Stimulated activated CD4-positive, alpha-beta T cell treated with anti-CD3 and anti-CD28 coated beads, Interleukin-2, amount 100 ng/mL, for 24 hours (primary cell): ENCODE measurements at regions not wholly inside any gene's neighbourhood (a gene's known extent, or its start where the extent isn't known, plus 50 kb on each side); places are given as distances from the start of the nearest gene placed in this dataset.
"Not testable (repeated sequence)": the region's sequence is repeated elsewhere in the genome, so short reads cannot be mapped to it uniquely, and the experiment has no call there.

ENCODE experiments used
- DNase-seq, 2 donors: peaks; one replicate each; pipeline ENCODE4 v3.0.0-alpha.2; 2020

GRCh38 chr3:174336784-174337183 is 522.4 kb upstream of the NAALADL2 start:
- DNase-seq: no peak

- no peak for DNase-seq
Measured at GRCh38 chr3:174337227-174337626, 521.9 kb upstream of the NAALADL2 start.

DNA sequence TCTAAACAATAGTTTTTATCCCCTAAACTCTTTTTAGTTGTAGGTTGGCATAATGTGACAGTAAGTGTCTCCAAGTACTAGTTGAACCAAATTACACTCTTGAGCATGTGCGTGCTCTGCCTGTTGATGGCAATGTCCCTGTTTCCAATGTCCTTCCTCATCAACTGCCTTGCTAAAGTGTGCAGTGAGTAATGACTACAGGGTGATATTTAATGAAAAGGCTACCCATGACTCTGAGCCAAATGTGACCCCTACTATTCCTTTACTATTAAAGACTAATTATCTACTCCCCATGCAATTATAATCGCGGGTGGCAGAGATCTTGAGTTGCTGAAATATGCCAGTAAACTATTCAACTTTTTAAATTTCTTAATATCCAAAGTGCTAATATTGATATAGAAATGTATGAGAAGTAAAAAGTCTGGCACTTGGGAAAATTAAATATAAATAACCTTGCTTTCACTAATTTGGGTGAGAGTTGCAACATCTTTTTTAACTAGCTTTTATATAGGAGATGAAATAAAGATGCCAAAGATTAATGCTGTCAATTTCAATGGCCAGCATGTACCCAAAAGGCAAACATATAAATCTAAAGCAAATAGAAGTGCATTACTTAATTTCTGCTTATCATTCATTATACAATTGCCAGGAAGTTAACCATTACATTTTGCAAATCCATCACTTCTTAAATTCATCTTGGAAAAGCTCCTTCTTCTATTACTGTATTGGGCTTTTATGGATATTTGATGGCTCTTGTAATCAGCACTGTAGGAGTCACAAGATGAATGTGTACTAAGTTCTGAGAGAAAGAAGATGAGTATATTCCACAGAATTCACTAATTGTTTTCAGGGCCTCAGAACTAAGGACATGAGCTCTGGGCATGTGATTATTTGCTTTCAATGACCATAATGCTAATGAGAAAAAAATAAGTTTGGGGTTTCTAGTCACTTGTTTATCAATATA is 518.2 kb upstream of the NAALADL2 start:
- DNase-seq: no peak

DNA sequence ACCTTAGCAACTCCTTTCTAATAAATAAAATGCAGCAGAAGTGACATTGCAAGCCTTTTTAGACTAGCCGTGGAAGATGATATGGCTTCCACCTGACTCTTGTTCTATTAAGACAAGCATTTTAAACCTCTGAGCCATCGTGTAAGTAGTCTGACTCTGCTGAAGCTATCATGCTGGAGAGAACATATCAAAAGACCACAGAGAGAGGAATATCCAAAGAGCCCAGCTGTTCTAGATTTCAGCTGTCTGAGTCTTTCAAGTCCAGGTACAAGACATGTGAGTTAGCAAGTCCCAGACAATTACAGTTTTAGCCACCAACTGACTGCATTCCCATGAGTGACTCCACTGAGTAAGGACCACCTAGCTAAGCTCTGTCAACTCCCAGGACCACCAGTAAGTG is 517.0 kb upstream of the NAALADL2 start:
- DNase-seq: no peak

DNA sequence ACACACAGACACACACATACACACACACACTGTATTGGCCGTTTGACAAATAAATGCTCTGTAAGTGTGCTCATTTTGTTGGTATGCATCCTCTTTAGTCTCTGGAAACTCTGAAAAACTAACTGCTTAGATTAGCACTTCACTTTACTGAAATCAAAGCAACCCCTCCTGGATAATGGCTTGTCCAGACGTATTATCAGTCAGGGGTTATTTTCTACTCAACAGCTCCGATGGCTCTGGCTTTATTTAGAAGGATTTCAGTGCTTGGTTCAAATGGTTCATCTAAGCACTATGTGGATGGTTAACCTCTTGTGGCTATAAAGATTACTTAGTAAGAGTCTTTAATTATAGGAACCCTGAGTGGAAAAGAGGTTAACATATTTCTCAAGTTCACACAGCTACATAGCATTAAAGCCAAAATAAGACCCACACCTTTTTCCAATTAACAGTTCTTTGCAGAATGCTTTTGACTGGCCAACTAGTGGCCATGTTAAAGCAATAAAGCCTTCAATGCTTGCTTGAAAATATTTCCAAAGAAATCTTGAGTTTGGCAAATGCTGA is 516.1 kb upstream of the NAALADL2 start:
- no peak for DNase-seq

DNA sequence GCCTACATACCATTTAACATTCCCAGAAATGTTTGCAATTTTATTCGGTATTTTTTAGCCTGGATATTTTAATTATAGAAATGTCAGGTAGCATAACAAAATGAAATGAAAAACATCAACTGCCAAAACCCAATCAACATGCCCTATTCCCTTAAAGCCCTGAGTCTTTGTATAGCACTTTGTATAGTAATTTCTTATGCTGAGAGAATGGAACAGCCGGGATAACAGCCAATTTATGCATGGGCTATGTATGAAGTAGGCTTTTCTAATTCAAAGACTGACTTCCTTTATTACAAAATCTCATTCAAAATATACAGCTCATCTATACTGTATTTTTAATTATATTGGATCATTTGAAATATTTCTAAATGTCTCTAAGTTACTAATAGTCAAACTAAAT is 513.0 kb upstream of the NAALADL2 start:
- DNase-seq: no peak

GRCh38 chr3:174346571-174346970 is 512.6 kb upstream of the NAALADL2 start:
- DNase-seq: no peak

DNA sequence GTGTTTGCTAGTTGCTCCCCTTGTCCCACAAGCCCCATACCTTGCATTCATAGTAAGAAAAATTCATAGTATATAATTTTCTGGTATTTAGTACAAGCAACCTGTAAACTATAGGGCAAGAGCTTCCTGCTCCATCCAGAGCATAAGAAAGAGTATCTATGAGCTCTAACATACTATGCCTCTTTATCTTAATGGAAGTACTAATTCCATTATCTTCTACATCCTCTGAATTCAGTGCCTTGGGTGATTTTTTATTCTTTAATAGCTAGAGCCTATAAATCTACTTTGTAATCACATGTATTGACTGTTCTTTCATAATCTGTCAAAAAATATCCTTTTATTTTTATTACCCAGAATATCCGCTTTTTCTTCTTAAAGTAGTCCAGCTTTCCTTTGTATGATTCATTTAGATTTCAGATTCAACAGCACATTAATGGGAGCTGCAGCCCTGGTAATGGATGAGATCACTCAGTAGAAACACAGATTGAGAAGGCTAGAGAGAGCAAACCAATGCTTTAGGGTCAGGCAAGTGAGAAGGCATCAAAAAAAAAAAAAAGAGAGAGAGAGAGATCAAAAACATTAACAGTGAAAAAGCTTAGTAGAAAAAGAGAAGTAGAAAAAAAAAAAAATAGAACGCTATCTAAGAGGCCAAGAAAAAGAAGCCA is 511.5 kb upstream of the NAALADL2 start:
- DNase-seq: no peak

- no peak for DNase-seq
Measured at GRCh38 chr3:174352227-174352626, 506.9 kb upstream of the NAALADL2 start.

DNA sequence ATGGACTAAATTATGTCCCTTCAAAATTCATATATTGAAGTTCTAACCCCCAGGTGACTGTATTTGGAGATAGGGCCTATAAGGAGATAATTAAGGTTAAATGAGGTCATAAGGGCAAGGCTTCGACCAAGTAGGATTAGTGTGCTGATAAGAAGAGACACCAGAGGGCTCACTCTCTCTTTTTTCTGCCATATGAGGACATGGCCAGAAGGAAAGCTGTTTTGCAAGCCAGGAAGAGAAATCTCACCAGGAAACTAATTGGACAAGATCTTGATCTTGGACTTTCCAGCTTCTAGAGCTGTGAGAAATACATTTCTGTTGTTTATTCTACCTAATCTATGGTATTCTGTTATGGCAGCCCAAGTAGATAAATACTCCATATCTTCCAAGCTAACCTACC is 503.6 kb upstream of the NAALADL2 start:
- DNase-seq: no peak

DNA sequence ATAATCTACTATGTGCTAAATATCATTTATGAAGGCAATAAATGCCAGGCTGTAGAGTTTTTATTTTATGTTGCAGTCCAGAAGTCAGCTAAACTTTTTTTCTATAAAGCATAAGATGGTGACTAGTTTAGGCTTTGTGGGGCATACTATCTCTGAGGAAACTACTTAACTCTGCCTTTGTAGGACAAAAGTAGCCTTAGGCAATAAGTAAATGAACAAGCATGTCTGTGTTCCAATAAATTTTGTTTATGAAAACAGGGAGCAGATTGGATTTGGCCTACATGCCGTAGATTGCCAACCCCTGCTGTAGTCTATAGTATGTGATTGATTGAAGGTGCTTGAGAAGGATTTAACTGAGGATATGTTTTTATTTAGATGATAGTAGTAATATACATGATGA is 502.5 kb upstream of the NAALADL2 start:
- no peak for DNase-seq

DNA sequence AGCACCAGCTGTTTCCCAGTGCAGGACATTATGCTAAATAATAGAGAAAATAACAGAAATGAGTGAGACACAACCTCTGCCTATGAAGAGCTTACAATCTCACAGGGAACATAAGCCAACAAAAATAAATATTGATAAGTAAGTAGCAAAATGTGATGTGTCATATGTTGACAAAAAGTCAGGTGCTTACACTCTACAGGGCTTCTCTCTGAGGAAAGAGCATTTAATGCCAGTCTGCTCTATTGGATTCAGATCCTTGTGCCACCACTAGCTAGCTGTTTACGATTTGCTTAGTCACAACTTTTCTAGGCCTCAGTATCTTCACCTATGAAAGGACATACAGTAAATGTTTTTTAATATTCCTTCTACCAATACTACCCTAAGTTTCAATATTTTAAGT is 500.9 kb upstream of the NAALADL2 start:
- no peak for DNase-seq

GRCh38 chr3:174362556-174362955 is 496.6 kb upstream of the NAALADL2 start:
- DNase-seq: no peak

DNA sequence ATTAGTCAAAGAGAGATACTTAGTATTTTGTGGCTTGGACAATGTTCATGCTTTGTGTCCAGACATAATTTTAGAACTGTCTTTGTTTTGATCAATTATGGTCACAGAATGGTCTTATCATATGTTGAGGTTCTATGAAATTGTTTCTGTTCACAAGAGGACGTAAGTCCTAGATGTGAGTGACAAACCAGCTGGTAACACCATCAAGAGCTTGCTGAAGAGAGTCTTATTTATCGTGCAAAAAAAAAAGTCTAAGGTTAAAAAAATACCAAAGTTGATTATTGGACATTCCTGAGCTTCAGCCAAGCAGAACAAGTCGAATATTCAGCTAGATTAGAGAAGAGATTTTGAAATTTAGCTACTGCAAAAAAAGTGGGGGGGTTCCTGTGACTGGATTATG is 495.9 kb upstream of the NAALADL2 start:
- DNase-seq: no peak

GRCh38 chr3:174365796-174366195 is 493.3 kb upstream of the NAALADL2 start:
- no peak for DNase-seq

- DNase-seq: not testable (repeated sequence)
Measured at GRCh38 chr3:174366904-174367303, 492.2 kb upstream of the NAALADL2 start.

GRCh38 chr3:174376346-174376745 is 482.8 kb upstream of the NAALADL2 start:
- DNase-seq: no peak

- no peak for DNase-seq
Measured at GRCh38 chr3:174377096-174377495, 482.0 kb upstream of the NAALADL2 start.

DNA sequence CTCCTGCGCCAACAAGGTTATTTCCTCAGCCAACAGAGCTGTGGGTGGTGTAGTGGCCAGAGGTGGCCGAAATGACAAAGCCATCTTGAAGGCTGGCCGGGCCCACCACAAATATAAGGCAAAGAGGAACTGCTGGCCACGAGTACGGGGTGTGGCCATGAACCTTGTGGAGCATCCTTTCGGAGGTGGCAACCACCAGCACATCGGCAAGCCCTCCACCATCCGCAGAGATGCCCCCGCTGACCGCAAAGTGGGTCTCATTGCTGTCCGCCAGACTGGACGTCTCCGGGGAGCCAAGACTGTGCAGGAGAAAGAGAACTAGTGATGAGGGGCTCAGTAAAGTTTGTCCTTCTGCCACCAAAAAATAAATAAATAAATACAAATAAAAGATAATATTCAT is 481.4 kb upstream of the NAALADL2 start:
- DNase-seq: no peak

- DNase-seq: no peak
Measured at GRCh38 chr3:174382878-174383277, 476.3 kb upstream of the NAALADL2 start.

DNA sequence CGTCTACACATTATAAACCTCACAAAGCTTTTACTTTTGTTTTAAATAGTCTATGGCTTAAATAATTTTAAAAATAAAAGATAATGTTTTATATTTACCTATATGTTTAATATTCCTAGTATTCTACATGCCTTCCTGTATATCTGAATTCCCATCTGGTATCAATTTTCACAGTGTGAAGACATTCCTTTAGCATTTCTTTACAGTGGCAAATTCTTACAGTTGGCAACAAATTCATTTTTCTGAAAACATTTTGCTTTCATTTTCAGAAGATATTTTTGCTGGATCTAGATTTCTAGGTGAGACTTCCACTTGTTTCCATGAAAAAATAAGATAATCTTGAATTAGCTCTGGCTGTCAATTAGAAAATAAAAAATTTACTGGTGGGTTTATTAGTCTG is 471.4 kb upstream of the NAALADL2 start:
- DNase-seq: no peak

DNA sequence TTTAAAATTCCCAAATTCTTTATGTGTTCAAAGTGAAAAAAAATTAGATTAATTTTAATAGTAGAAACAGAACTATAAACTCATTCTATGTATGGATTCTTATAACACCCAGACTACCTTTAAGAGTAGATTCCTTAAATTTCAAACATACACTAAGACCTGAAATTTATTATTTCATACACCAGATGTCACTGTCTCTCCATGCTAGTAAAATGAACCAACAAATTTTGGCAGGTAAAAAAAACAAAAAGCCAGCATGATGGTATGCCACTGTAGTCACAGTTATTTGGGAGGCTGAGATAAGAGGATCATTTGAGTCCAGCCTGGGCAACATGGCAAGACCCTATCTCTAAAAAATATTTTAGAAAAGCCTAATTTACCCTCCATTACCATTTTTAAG is 461.3 kb upstream of the NAALADL2 start:
- DNase-seq: no peak

GRCh38 chr3:174398761-174399160 is 460.4 kb upstream of the NAALADL2 start:
- no peak for DNase-seq

DNA sequence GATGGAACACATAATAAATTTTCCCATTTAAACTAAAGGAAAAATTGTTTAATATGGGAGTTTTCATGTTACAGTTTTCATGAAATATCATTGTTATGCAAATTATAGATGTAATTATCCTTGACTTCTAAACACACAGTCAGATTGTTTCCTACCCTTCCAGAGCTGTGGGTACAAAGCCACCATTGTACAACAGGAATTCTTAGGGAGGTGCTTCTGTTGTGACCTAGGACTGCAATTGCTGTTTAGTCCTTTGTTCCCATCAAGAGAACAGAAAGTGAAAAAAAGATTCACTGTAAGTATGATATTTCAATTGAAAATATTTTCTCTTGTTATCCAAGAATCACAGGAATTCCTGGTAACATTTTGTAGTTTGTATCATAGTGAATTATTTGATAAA is 455.3 kb upstream of the NAALADL2 start:
- DNase-seq: no peak
